DMS153 (cell line): ENCODE measurements at regions not wholly inside any gene's neighbourhood (a gene's known extent, or its start where the extent isn't known, plus 50 kb on each side); places are given as distances from the start of the nearest gene placed in this dataset.

Experiments used
- DNase-seq: peaks from one replicate; lab custom pipeline; 2025; lab: John Stamatoyannopoulos, UW

DNA sequence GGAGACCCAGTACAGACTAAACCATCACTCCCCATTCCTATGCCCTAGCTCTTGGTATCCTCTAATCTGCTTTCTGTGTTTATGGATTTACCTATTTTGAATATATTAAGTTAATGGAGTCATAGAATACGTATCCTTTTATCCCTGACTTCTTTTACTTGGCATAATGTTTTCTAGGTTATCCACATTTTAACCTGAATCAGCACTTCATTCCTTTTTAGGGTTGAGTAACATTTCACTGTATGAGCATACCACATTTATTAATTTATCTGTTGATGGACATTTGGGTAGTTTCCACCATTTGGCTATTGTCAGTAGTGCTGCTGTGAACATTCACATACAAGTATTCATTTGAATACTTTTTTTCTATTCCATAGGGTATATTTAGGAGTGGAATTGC lies 157.3 kb upstream of the CTNNA2 start:
- DNase-seq: no peak

GRCh38 chr2:79327460-79327859 lies 167.9 kb upstream of the REG3A start:
- no peak for DNase-seq

GRCh38 chr2:79320871-79321270 lies 161.3 kb upstream of the REG3A start:
- no peak for DNase-seq

DNA sequence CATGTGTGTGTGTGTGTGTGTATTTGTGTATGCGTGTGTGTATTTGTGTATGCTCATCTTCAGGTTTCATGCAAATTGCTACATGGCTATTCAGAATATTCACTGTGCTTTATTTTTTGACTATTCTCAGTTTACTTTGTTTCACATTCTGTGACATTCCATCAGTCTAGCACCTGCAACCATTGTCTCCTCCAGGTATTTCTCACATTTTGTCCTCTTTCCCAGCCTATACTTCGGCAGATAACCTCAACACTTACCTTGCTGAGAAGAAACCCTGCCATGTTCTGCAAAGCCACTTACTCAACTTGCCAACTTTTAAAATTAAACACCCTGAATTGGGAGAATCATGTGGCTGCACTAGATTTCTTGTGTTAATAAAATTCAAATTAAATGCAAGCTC lies 135.4 kb upstream of the REG3A start:
- DNase-seq: no peak

DNA sequence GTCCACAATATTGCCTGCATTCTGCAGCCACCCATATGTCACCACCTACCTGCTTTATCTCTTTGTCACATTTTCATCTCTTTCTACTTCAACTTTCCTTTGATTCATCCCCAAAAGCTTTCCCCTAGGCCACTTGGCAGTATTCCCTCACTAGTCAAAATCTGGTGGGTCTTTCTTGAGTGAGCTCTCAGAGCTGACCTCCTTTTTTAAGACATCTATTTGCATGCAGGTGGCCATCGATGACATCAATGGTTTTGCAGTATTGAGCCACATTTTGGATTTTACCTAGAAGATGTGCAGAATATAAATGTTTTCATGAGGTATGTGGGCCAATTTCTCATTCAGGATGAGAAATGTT lies 133.4 kb upstream of the REG3A start:
- DNase-seq: no peak

DNA sequence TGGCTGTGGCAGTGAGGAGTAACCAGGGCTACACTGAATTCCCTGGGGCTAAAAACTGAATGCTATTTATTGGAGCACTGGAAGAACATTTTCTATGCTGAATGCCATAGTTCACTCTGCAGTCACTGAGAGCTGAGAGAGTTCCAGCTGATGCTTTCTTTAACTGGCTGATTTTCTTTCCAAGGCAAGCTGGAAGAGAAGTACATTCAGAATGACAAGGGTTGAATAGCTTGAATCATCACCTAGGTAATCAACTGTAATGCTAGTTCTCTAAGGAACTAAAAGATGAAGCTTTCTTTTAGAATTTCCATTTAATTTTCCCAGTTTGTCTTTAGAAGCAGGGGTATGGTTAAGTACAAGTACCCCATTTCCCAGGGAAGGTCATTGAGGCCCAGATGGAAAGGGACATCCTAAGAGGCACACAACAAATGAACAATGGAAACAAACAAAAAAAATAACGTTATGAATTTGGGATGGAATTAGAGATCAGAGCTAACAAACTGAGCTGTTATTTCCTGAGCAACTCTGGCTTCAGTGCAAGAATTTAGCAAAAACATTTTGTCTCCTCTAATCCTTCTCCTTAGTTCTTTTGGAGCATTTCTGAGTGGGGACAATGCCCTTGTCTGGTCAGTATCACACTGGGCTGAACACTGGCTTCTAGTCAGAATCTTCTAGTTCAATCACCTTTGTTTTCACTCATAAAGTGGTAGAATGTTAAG lies 132.8 kb upstream of the REG3A start:
- no peak for DNase-seq

- DNase-seq: no peak
These were observed 116.3 kb upstream of the REG3A start for GRCh38 chr2:79275863-79276262.

- DNase-seq: no peak
These were observed 115.6 kb upstream of the REG3A start for GRCh38 chr2:79275197-79275596.

DNA sequence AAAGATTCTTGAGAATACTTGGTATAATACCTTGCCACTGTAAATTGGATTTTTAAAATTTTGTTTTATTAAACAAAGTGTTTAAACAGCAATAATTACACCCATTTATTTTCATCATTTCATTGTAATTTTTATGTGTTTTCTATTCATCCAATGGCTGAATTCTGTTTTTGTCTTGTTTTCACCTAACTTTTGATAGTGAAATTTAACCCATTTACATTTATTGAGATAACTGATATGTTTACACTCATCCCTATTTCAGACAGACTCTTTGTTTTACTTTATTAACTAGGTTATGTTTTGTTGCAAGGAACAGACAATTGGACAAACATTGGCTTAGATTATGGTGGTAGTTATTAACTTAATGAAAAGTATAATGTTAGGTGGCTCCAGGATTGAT lies 113.1 kb upstream of the REG3A start:
- DNase-seq: no peak

- no peak for DNase-seq
These were observed 111.9 kb upstream of the REG3A start for GRCh38 chr2:79271456-79271855.

DNA sequence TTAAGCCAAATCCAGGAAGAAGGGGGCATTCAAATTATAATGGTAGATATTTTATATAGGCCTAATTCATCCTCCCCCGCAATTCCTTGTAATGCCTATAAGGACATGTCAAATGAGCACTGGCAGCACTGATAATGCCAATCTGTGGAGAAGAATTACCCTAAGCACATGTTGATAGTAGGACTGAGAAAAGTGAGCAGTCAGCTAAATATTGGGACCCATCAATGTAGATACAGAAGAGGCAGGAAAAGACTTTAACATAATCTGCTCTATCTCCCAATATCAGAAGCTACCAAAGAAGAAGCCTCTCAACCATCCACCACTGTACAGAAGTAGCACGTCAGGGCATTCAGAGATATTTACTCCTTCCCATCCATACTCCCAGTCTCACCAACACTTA lies 101.3 kb upstream of the REG3A start:
- no peak for DNase-seq

- DNase-seq: no peak
These were observed 100.4 kb upstream of the REG3A start for GRCh38 chr2:79259959-79260358.

GRCh38 chr2:79259296-79259695 lies 99.7 kb upstream of the REG3A start:
- DNase-seq: no peak

DNA sequence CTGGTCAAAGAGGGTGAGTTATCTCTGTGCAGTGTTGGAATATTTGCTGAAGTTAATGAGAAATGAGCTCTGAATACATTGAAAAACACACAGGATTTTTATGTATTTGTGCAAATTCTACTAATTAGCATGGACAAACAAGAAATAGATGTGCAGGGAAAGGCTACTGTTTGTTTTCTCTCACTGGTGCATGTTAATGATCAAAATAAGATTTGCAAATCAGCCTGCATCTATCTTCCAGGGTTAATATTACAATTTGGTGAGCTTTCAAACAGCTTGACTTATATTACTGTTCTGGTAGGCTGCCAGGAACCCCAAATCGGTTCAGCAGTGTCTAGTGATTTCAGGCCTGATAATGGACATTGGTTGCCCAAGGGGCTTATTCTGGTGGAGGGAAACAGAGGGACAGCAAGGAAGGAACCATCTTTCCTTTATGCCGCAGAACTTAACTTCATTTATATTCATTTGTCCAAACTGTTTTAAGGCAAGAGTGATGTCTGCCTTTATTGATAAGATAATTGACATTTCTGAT lies 93.8 kb upstream of the REG3A start:
- no peak for DNase-seq

DNA sequence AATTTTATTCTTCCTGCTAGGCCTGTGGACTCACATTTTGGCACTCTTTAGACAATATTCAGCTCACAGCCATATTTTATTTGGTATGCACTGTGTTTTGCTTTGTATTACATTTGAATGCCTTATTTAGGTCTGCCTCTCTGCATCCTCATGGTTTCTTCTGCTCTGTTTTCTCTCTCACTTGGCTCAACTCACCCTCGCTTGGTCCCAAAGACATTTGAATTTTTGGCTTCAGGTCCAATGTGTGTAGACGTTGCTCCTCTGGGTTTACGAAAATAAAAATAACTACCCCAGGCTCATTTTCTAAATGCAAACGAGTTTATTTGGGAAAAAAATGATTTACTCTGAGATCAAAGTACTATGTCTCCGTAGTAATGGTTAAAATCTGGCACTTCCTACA lies 91.1 kb upstream of the REG3A start:
- no peak for DNase-seq

GRCh38 chr2:79248776-79249175 lies 89.2 kb upstream of the REG3A start:
- DNase-seq: no peak

DNA sequence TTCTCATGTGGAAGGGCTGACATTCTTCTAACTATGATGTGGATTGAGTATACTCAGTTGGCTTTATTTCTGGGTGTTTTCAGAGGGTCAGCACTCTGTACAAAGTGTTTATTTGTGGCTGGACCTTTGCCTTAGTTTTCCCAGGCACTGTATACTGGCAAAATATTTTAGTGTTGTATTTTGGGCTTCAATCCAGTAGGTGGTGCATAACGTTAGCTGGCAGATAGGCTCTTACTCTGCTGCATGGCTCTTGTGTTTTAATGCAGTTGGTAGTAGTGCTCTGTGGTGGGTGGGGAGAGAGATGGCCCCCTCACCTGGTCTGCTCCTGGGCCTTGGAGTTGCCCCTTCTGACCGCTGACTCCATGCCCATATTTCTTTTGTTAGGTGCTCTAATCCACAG lies 75.6 kb upstream of the REG3A start:
- no peak for DNase-seq

DNA sequence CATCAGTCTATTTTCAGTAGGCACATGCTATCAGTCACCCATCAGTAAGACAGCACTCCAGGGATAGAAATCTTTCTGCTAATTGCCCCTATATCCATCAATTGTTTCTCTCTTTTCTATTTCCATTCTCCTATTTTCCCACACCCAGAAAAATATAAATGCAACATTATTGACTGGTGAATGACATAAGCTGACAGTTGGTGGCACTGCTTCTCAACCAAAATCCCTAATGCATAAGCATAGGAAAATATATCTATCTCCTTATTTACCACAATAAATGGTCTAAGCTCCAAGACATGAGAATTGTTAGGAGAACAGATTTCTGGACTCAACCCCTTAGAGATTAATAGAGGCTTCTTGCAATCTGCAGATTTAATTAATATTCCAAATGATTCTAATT lies 64.0 kb upstream of the REG3A start:
- no peak for DNase-seq

- peak; percentile 28 for DNase-seq
These were observed 59.9 kb upstream of the REG3A start for GRCh38 chr2:79219383-79219988.

DNA sequence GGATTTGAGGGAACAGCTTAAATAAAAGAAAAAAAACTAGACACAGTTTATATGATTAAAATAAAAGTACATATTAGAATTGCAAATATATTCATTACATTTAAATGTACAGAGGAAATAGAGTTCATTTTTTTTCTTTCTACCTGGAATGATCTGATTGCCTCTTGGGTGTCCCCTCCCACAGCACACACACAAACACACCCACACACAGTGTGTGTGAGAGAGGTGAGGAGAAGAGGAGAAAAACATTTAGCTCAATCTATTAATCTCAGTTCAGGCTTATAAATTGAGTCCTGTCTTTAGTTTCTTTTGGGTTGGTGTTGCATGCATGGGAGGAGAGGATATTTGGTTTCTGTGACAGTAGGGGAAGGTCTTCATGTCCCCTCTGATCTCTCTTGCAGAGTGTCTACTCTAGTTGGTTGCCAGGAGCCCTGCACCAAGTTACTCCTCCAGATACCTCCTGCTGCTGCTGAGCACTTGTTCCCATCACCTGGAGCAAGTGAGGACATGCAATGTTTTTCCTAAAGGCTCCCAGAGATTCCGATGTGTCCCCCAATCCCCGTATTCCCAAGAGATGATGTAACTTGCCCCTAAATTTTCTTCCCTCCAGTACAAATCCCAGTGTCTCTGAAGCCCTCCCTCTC lies 50.8 kb upstream of the REG3A start:
- DNase-seq: no peak
